DOHH2 (cell line): ENCODE measurements at regions not wholly inside any gene's neighbourhood (a gene's known extent, or its start where the extent isn't known, plus 50 kb on each side); places are given as distances from the start of the nearest gene placed in this dataset.

Experiments used
- H3F3A ChIP-seq: fragments of 200-600 bp; sonication (generic), shearing (Covaris generic); 2 replicates; pipeline ENCODE4 v1.6.0; 2016; ENCODE audit warnings: antibody characterized with exemption, mild to moderate bottlenecking; ENCODE audit not compliant: control insufficient read depth, insufficient read depth
- H3K27ac ChIP-seq: fragments of 200-600 bp; sonication (generic); 2 replicates; pipeline ENCODE4 v1.5.1; 2014; ENCODE audit warnings: low read depth, mild to moderate bottlenecking, low read length, moderate library complexity
- H3K27me3 ChIP-seq: fragments of 200-600 bp; sonication (generic); 2 replicates; pipeline ENCODE4 v1.6.1; 2014; ENCODE audit warnings: mild to moderate bottlenecking, low read length, mixed read lengths; ENCODE audit not compliant: control insufficient read depth
- H3K36me3 ChIP-seq: fragments of 200-600 bp; sonication (generic); 2 replicates; pipeline ENCODE4 v1.6.1; 2014; ENCODE audit warnings: mild to moderate bottlenecking, low read length, moderate library complexity, mixed read lengths; ENCODE audit not compliant: control insufficient read depth
- H3K4me1 ChIP-seq: fragments of 200-600 bp; sonication (generic); 2 replicates; pipeline ENCODE4 v1.6.1; 2014; ENCODE audit warnings: mild to moderate bottlenecking, low read length, mixed read lengths; ENCODE audit not compliant: control insufficient read depth
- H3K4me2 ChIP-seq: fragments of 200-600 bp; sonication (generic); 2 replicates; pipeline ENCODE4 v1.6.0; 2014; ENCODE audit warnings: mild to moderate bottlenecking, low read length, moderate library complexity
- H3K4me3 ChIP-seq: fragments of 200-600 bp; sonication (generic); 2 replicates; pipeline ENCODE4 v1.5.1; 2014; ENCODE audit warnings: mild to moderate bottlenecking, low read length, mixed read lengths
- H3K79me2 ChIP-seq: fragments of 200-600 bp; sonication (generic); 2 replicates; pipeline ENCODE4 v1.6.1; 2014; ENCODE audit warnings: mild to moderate bottlenecking, low read length, mixed read lengths; ENCODE audit not compliant: control insufficient read depth
- H3K9me2 ChIP-seq: fragments of 200-600 bp; sonication (generic); replicated peaks from 2 replicates; pipeline ENCODE4 v1.6.1; 2014; ENCODE audit warnings: mild to moderate bottlenecking, low read length, mixed read lengths; ENCODE audit not compliant: control insufficient read depth
- H3K9me3 ChIP-seq: fragments of 200-600 bp; sonication (generic); 2 replicates; pipeline ENCODE4 v1.6.1; 2014; ENCODE audit warnings: antibody characterized with exemption, low read length, mixed read lengths; ENCODE audit not compliant: control insufficient read depth, insufficient read depth
- H4K20me1 ChIP-seq: fragments of 200-600 bp; sonication (generic); 2 replicates; pipeline ENCODE4 v1.6.0; 2014; ENCODE audit warnings: low read depth, mild to moderate bottlenecking, antibody characterized with exemption, low read length, moderate library complexity; ENCODE audit not compliant: control insufficient read depth, insufficient read depth
- CTCF ChIP-seq: fragments of 200-600 bp; sonication (generic); IDR thresholded peaks from one replicate; pipeline ENCODE4 v1.5.1; 2014; ENCODE audit warnings: antibody characterized with exemption, mild to moderate bottlenecking, low read depth, low read length; ENCODE audit not compliant: poor library complexity, severe bottlenecking
- EZH2phosphoT487 ChIP-seq: fragments of 200-600 bp; sonication (generic); IDR thresholded peaks from 2 replicates; pipeline ENCODE4 v1.6.1; 2017; ENCODE audit warnings: borderline replicate concordance, mild to moderate bottlenecking, antibody characterized with exemption, low read length, moderate library complexity, mixed read lengths

- H3F3A ChIP-seq: no peaks in the 10 kb centered on the region
- H3K4me1 ChIP-seq: no peaks in the 10 kb centered on the region
- H3K36me3 ChIP-seq: no peaks in the 10 kb centered on the region
- no peak overlapping the region for H3K4me2 ChIP-seq
- TF ChIP-seq CTCF (no peak), EZH2phosphoT487 (no peak)
- no peaks in the 10 kb centered on the region for H4K20me1 ChIP-seq
- H3K79me2 ChIP-seq: no peaks in the 10 kb centered on the region
- 0 out of 2 replicates have a peak, but pooled peaks cover 3% of the 10 kb centered on the region for H3K27me3 ChIP-seq
- no peak overlapping the region for H3K4me3 ChIP-seq
- H3K27ac ChIP-seq: no peak overlapping the region
- H3K9me2 ChIP-seq: no peaks in the 10 kb centered on the region
- no peaks in the 10 kb centered on the region for H3K9me3 ChIP-seq
Observed at GRCh38 chr15:62912808-62913207, 129.7 kb upstream of the TPM1 start.

DNA sequence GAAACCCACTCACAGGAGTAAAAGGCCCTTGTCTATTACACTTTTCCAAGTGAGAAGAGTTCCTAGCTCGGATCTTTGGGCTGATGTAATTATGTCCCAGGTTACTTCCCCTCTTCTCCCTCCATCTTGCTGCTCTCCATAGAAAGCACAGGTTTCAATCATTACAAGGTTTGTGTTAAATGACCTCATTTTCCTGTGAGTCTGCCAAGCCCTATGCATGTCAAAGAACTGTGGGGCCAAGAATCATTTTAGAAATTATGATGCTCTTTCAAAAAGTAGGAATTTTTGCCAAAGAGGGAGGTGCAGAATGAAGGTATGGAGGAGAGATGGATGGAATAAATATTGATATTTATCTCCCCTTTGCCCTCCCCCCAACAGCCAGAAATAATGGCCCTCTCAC, 129.3 kb upstream of the TPM1 start:
- H3K4me3 ChIP-seq: no peak overlapping the region
- no peak overlapping the region for H3K4me2 ChIP-seq
- H3K36me3 ChIP-seq: no peaks in the 10 kb centered on the region
- H3K27me3 ChIP-seq: 0 out of 2 replicates have a peak, but pooled peaks cover 3% of the 10 kb centered on the region
- H3K9me2 ChIP-seq: no peaks in the 10 kb centered on the region
- H3K4me1 ChIP-seq: no peaks in the 10 kb centered on the region
- H4K20me1 ChIP-seq: no peaks in the 10 kb centered on the region
- no peak overlapping the region for H3K27ac ChIP-seq
- H3K9me3 ChIP-seq: no peaks in the 10 kb centered on the region
- no peaks in the 10 kb centered on the region for H3F3A ChIP-seq
- H3K79me2 ChIP-seq: no peaks in the 10 kb centered on the region
- TF ChIP-seq CTCF (no peak), EZH2phosphoT487 (no peak)

DNA sequence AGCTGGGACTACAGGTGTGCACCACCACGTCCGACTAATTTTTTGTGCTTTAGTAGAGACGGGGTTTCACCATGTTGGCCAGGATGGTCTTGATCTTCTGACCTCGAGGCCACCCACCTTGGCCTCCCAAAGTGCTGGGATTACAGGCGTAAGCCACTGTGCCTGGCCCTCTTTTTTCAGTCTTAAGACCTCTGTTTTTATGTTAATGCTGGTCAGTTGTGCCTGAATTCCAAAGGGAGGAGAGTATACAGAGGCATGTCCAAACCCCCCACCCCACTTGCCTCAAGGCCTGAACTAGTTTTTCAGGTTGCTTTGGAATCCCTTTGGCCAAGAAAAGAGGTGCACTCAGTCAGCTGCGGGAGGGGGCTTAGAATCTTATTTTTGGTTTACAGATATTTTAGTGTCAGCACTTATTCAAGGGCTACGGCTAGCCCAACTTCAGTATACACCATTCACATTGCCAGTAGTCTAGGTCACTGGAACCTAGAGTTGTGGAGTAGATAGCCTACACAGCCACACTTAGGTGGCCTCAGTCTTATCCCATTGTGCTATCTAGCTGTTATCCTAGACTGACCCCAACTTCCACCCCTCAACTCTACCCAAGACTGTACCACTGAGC, 128.0 kb upstream of the TPM1 start:
- Histone ChIP-seq H3K4me2 (no peak overlapping the region), H3K4me1 (no peaks in the 10 kb centered on the region), H3K36me3 (no peaks in the 10 kb centered on the region), H3K9me2 (no peaks in the 10 kb centered on the region), H3K4me3 (no peak overlapping the region), H4K20me1 (no peaks in the 10 kb centered on the region), H3K27ac (no peak overlapping the region), H3K27me3 (0 out of 2 replicates have a peak, but pooled peaks cover 3% of the 10 kb centered on the region), H3K9me3 (no peaks in the 10 kb centered on the region), H3F3A (no peaks in the 10 kb centered on the region), H3K79me2 (no peaks in the 10 kb centered on the region)
- TF ChIP-seq CTCF (no peak), EZH2phosphoT487 (no peak)
